Activated naive CD4-positive, alpha-beta T cell treated with anti-CD3 and anti-CD28 coated beads, Interleukin-2, amount 50 U/mL, for 16 hours (primary cell): ENCODE measurements at regions not wholly inside any gene's neighbourhood (a gene's known extent, or its start where the extent isn't known, plus 50 kb on each side); places are given as distances from the start of the nearest gene placed in this dataset.
A peak's percentile ranks its signal among the peaks of the same experiment; 100 is the strongest.
"Not testable (repeated sequence)": the region's sequence is repeated elsewhere in the genome, so short reads cannot be mapped to it uniquely, and the experiment has no call there.

Source experiments
- DNase-seq: peaks from one replicate; pipeline ENCODE4 v3.0.0-alpha.2; 2020

- DNase-seq, result no peak
Observed at GRCh38 chr6:130494729-130495128, 128.9 kb downstream of the TMEM200A start.

DNA sequence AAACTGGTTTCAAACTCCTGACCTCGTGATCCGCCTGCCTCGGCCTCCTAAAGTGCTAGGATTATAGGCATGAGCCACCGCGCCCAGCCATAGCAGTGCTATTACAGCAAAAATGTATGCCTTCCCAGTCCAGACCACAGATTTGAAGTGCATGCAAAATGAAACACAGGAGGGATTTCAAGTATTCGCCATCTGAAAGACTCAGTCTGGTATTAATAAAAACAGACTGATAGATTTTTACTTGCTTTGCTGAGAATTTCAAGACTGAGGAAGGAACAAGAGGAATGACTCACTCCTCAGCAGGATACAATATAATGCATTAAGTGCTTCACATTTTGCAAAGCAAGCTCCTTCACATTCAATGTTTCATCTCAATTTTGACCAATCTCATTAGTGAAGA lies 134.9 kb downstream of the TMEM200A start:
- DNase-seq, result no peak

DNA sequence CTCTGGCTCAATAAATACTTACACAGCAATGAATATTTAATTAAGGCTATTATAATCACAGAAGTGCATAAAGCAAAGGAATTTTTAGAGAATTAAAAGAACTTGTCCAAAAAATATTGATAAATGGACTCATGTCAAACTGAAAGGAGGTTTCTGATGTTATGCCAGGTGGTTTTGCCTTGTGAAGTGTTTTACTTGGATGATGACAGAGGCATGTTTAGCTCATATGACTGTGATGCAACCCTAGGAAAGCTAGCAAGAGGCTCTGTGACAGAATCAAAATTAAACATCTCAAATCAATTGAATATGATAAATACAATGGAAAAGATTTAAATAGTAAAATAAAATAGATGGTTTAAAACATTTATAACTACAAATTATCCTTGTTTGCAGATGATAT lies 137.3 kb downstream of the TMEM200A start:
- DNase-seq, result no peak

GRCh38 chr6:130505808-130506598 lies 140.2 kb downstream of the TMEM200A start:
- no peak for DNase-seq

- DNase-seq, result not testable (repeated sequence)
Observed at GRCh38 chr6:130507005-130507665, 141.3 kb downstream of the TMEM200A start.

GRCh38 chr6:130507666-130508028 lies 141.8 kb downstream of the TMEM200A start:
- DNase-seq, result no peak

DNA sequence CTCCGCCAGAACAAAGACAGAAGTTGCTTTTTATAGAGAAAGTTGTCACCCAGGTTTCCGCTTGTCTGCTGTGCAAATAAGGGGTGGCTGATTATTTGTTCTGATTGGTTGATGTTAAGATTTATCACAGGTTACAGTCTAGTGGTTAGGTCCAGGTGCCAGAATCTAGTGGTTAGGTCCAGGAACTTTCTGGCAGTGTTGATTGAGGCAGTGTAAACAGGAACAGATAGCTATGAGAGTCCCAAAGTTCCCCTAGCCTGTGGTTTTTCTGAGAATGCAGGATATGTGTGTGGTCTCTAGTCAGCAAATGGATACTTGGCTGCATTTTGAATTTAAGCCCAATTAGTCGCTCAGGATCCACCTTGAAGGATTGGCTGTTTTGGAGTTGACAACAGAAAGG lies 148.0 kb downstream of the TMEM200A start:
- no peak for DNase-seq

DNA sequence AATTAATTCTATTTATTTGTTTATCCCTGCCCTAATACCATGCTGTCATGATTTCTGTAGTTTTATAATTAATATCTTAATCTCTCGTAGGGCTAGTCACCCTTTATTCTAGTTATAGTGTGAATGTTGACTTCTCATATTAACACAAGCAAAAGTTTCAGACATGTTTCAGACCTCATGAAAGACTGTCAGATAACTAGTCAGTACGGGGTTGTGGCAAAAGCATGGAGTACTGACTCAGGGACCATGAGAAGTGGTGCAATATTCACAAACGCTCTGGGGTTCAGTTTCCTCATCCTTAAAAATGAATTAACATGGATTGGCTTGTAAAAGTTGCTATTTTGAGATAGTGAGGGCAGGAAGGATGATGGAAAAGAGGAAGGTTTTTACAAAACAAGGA lies 148.9 kb downstream of the TMEM200A start:
- no peak for DNase-seq

DNA sequence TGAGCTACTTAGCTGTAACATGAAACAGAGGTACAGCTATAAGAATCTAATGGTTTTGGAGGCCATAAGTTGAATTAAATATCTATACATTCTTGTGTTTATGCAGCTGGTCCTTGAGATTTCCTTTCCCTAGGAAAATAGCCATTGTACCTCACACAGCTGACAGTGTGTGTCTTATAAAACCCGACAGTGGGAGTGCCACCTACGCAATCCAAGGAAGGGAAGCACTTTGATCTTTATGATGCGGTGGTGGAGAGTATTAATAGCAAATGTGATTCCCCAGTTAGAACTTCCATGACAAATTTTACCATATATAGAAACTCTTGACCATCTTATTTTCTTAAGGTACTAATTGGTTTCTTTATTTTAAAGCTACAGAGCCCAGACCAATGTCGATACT lies 149.5 kb downstream of the TMEM200A start:
- DNase-seq, result no peak

DNA sequence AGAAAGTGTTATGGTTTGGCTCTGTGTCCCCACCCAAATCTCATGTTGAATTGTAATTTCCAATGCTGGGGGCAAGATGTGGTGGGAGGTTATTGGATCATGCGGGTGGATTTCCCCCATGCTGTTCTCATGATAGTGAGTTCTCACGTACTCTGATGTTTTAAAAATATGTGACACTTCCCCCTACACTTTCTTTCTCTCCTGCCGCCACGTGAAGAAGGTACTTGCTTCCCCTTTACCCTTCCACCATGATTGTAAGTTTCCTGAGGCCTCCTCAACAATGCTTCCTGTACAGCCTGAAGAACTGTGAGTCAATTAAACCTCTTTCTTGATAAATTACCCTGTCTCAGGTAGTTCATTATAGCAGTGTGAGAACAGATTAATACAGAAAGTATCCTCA lies 150.8 kb downstream of the TMEM200A start:
- DNase-seq, result no peak

GRCh38 chr6:130517444-130517931 lies 151.7 kb downstream of the TMEM200A start:
- DNase-seq, result peak; percentile 38

DNA sequence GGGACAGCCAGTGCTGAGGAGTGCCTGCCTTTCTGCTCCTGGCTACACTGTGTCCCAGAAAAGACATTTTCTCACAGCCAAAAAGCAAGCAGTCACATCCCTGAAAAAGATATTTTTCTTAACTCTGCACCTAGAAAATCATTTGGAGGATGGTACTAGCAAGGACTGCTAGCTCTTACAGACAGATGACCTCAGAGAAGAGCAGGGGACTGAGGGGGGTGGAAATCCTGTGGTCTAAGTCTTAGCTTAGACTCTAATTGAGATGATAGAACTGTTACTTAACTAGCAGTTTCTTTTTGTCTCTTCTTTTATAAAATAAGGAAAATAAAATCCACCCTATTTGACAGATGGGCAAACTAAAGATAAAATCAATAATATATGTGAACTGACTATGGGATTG lies 152.8 kb downstream of the TMEM200A start:
- DNase-seq, result no peak

DNA sequence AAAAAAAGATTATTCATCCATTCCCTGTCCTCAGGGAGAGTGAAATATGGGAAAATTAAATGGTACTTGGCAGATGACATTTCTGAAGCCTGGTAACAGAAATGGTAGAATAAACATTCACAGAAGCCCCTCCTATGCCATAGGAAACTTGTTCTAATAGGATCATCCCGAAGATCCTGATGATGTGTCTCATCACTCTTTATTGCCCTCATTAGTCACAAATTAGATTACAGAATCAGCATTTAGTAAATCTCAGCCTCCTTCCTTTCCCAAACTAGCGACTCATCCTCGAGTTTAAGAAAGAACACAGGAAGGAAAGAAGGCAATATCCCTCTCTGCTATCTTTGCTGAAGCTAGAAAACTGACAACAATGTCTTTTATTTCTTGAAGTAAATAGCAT lies 154.4 kb downstream of the TMEM200A start:
- no peak for DNase-seq

DNA sequence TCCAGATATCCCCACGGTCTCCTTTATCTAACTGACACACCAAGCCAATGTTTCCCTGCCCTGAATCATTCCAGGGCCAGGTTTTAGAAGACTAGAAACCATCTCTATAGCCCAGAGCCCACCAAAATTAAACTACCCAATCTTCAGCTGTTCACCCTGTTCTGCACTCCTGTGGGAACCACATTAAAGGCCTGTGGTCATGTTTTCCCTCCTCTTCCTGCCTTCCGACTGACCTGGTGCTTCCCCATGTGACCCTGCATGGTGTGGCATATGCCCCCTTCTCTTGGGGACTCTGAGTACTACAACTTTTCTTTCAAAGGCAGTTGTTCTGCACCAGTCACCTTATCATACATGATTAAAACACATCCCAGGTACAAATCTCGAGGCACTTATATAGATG lies 155.0 kb downstream of the TMEM200A start:
- no peak for DNase-seq

- no peak for DNase-seq
Observed at GRCh38 chr6:130524552-130524951, 158.7 kb downstream of the TMEM200A start.

GRCh38 chr6:130525408-130525807 lies 159.6 kb downstream of the TMEM200A start:
- DNase-seq, result no peak

DNA sequence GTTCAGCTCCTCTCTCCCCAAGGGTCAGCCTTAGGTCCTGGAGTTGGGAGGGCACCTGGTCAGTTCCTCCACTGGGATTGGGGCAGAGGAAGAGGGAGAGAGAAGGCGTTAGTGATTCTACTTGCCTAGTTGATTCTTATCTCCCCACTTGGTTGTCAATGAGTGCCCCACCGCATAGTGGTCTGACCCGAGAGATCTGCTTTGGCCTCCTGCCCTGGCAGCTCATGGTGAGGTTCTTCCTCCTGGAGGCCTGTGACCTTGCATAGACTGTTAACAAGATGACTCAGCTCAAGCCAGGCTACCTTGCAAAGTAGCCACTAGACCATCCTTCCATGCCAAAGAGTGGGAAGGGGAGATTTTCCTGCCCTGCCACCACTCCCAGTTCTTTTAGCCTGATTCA lies 160.6 kb downstream of the TMEM200A start:
- no peak for DNase-seq

DNA sequence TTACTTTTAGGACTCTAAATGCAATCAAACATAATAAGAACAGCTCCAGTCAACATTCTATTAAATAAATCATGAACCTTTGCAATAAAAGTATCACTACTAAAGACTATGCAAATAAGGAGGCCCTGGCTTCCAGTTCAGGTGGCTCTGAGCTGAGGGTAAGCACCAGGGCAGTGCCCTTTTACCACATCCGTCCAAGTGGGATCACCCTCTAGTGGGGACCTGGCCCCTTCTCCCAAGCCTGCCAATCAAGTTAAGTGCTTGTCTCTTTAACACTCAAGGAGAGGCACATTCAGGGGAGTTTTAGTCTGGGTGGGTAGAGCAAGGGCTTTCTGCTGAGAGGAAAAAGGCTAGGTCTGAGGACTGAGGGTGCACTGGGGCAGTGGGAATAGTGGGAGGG lies 161.4 kb downstream of the TMEM200A start:
- DNase-seq, result no peak

GRCh38 chr6:130529569-130530149 lies 163.8 kb downstream of the TMEM200A start:
- DNase-seq, result no peak

DNA sequence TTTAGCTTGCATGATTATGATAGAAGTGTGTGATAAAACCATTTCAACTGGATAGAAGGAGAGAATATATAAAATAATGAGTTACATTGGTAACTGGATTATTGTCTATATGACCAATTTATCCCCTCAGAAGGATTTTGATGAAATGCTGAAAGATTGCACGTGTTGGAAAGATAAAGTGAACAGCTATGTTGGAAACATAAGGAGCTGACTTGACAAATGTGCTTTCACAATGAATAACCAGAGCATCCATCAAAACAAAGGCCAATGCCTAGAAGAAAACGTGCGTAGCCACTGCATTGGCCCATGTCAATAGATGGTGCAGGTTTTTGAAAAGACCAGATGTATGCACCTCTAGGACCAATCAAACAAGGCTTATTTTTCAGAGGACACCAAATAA lies 168.8 kb downstream of the TMEM200A start:
- no peak for DNase-seq

DNA sequence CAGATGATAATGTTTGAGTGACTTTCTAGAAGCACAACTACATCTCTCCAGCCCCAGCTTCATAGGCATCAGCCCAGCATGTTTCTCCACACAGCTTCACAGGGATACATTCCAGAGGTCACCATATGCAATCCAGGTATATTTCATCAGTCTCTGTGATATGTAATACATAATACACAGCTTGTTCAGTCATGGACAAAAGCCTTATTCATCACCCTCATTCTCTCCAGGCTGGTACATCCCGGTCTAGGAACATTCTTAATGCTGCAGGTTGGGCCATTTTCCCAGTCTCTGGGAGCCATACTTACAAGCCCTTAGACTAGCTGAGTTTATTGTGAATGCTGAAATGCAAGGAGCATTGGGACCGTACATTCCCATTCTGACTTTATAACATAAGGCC lies 169.4 kb downstream of the TMEM200A start:
- no peak for DNase-seq

- DNase-seq, result no peak
Observed at GRCh38 chr6:130537447-130537846, 171.6 kb downstream of the TMEM200A start.

GRCh38 chr6:130547723-130548122 lies 181.9 kb downstream of the TMEM200A start:
- DNase-seq, result no peak

- DNase-seq, result no peak
Observed at GRCh38 chr6:130557481-130558112, 191.8 kb downstream of the TMEM200A start.
